AG10803 (cell line): ENCODE measurements at regions not wholly inside any gene's neighbourhood (a gene's known extent, or its start where the extent isn't known, plus 50 kb on each side); places are given as distances from the start of the nearest gene placed in this dataset.

Experiments used
- DNase-seq: peaks from one replicate; pipeline ENCODE4 v3.0.0; 2010; ENCODE audit warnings: low read depth
- H3K4me3 ChIP-seq: 2 replicates; pipeline ENCODE4 v1.5.1; 2011; ENCODE audit warnings: mild to moderate bottlenecking, low read length, control low read depth
- TF ChIP-seq, protein P1 (sequence below): conservative IDR thresholded peaks from 2 replicates; pipeline ENCODE4 v1.5.1; 2011; ENCODE audit warnings: mild to moderate bottlenecking, low read length, control low read depth, inconsistent platforms

GRCh38 chr3:36155515-36155914 lies 224.8 kb upstream of the STAC start:
- DNase-seq = no peak
- TF ChIP-seq, protein P1, sequence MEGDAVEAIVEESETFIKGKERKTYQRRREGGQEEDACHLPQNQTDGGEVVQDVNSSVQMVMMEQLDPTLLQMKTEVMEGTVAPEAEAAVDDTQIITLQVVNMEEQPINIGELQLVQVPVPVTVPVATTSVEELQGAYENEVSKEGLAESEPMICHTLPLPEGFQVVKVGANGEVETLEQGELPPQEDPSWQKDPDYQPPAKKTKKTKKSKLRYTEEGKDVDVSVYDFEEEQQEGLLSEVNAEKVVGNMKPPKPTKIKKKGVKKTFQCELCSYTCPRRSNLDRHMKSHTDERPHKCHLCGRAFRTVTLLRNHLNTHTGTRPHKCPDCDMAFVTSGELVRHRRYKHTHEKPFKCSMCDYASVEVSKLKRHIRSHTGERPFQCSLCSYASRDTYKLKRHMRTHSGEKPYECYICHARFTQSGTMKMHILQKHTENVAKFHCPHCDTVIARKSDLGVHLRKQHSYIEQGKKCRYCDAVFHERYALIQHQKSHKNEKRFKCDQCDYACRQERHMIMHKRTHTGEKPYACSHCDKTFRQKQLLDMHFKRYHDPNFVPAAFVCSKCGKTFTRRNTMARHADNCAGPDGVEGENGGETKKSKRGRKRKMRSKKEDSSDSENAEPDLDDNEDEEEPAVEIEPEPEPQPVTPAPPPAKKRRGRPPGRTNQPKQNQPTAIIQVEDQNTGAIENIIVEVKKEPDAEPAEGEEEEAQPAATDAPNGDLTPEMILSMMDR = no peak
- H3K4me3 ChIP-seq = no peak overlapping the region

DNA sequence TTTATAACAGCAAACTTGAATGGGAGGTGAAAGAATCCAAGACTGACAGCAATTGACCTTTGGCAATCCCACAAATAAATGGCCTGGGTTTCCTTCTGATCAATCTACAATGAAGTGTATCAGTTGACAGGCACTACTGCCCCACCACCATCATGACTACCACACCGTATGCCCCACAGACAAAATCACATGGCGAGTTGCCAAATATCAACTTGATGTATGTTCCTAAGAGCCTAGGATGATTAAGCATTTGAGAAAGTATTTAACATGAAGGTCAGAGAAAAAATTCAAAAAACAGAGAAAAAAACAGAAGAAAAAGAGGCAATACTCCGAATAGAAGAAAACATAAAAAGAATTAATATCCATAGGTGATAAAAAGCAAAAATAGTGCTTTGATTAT lies 215.9 kb upstream of the STAC start:
- no peak for DNase-seq
- TF ChIP-seq, protein P1 = no peak

DNA sequence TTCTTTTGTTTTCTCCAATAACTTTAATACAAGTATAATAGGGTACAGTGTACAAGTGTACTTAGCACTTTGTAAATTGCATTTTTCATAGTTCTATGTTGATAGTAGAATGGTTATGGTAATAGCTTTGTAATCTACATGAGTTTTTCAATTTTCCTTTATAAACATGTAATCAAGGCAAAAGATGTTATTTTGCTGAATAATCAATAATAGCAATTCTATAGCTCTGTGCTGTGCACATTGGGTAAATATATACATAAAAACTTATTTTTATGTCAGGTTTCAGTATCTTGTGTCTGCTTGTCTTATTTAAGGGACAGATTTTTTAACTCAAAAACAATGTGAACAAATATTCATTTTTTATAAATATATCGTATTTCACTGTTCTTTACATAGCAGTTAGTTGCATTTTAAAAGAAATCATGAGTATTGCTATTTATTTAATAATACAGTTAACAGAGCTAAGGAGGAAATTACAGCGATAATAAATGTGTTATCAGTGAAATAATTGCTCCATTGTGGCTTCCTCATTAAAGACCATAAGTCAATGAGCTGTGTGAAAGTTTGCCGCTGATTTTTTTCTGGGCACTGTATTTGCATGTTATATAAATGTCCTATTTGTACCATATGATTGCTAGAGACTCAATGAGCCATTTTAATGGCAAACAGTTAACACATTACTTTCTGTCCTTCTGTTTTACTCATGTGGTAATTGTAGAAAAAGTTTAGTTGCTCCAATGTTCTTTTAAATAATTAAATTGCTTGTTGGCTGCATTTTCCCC lies 214.6 kb upstream of the STAC start:
- H3K4me3 ChIP-seq = no peak overlapping the region
- no peak for DNase-seq
- TF ChIP-seq, protein P1 = no peak

More for the DNA sequence above, 215.9 kb upstream of the STAC start:
- H3K4me3 ChIP-seq = no peak overlapping the region

DNA sequence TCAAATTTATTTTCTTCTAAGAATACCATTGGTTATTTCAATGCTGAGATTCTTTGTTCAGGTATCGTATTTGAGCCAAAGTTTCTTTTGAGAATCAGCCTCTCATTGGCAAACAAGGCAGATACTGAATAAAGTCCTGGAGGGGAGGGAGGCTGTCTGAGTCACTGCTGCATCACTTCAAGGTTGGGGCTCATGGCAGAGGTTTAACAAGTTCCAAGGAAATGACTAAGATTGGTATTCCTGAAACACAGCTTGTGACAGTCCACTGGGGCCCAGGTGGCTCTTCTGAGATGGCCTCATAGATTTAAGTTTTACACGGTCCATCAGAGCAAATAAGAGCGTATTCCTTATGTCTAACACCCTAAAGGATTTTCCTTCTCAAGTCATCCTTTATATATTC lies 213.8 kb upstream of the STAC start:
- peak; percentile 73 for DNase-seq
- no peak overlapping the region for H3K4me3 ChIP-seq
- TF ChIP-seq, protein P1 = no peak

GRCh38 chr3:36172699-36173098 lies 207.6 kb upstream of the STAC start:
- TF ChIP-seq, protein P1 = no peak
- DNase-seq = no peak
- no peak overlapping the region for H3K4me3 ChIP-seq

GRCh38 chr3:36175113-36175812 lies 205.0 kb upstream of the STAC start:
- TF ChIP-seq, protein P1 = no peak
- DNase-seq = no peak
- H3K4me3 ChIP-seq = no peak overlapping the region
